22Rv1 (cell line): ENCODE measurements at regions not wholly inside any gene's neighbourhood (a gene's known extent, or its start where the extent isn't known, plus 50 kb on each side); places are given as distances from the start of the nearest gene placed in this dataset.

Experiments
- H3K27ac ChIP-seq: fragments of 450-650 bp; 2 replicates; pipeline ENCODE4 v1.5.1; 2017
- ZFX ChIP-seq: fragments of 450-650 bp; IDR thresholded peaks from 2 replicates; pipeline ENCODE4 v1.6.1; 2017; ENCODE audit warnings: antibody characterized with exemption, borderline replicate concordance
- TF ChIP-seq, protein P1 (sequence below): fragments of 450-650 bp; IDR thresholded peaks from 2 replicates; pipeline ENCODE4 v1.5.1; 2017; ENCODE audit warnings: mild to moderate bottlenecking

DNA sequence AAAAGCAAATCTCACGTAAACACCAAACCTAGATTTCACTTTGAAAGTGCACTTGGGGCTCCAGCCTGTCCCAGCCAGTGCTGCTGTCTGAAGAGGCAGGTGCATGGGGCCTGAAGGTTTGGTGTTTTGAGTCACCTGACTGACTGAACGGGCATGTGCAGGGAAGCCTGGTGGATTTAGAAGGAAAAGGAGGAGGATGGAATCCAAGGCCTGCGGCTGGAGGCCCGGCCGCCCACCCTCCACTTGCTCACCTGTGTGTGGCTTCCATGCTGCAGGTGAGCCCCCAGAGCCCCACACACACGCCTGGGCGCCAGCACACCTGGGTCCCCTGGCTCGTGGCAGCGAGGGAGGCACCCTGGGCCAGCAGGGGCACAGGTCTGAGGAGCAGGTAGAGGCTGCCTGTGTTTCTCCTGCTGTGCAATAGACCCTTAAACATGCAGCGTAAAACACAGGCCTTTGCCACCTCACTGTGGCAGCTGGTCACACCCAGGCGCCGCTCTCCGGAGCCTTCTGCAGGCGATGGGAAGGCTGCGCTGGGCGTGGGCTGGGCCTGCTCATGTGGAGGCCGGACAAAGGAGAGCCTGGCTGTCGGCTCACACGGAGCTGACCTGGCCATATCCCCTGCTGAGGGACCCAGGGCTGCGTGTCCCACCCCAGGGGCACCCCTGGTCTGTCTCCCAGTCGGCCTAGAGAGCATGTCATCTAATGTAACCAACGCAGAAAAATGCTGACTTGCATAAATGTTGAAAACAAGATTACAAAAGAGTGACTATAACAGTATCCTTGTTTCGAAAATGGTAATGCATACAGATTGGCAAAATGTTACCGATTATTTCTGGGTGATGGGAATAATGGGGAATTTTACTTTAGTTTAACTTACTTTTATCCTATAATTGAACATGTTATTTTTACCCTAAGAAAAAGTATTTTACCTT is 71.3 kb downstream of the TMEM18 start:
- H3K27ac ChIP-seq: no peak overlapping the region
- no peak for TF ChIP-seq ZFX
- TF ChIP-seq, protein P1, sequence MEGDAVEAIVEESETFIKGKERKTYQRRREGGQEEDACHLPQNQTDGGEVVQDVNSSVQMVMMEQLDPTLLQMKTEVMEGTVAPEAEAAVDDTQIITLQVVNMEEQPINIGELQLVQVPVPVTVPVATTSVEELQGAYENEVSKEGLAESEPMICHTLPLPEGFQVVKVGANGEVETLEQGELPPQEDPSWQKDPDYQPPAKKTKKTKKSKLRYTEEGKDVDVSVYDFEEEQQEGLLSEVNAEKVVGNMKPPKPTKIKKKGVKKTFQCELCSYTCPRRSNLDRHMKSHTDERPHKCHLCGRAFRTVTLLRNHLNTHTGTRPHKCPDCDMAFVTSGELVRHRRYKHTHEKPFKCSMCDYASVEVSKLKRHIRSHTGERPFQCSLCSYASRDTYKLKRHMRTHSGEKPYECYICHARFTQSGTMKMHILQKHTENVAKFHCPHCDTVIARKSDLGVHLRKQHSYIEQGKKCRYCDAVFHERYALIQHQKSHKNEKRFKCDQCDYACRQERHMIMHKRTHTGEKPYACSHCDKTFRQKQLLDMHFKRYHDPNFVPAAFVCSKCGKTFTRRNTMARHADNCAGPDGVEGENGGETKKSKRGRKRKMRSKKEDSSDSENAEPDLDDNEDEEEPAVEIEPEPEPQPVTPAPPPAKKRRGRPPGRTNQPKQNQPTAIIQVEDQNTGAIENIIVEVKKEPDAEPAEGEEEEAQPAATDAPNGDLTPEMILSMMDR: no peak

DNA sequence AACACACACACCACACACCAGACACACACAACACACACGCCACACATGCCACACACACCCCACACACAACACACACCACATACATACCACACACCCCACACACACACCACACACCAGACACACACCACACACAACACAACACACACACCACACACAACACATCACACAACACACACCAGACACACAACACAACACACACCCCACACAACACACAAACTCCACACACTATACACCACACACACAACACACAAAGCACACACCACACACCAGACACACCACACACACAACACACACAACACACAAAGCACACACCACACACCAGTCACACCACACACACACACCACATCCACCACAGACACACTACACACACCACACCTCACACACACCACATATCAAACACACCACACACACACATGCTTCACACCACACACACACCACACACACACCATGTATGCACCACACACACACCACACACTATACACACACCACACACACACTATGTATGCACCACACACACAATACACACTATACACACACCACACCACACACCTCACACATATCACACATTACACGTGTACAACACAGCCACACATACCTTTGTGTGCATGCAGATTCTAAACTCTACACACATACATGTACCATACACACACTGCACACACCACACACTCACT is 72.2 kb downstream of the TMEM18 start:
- TF ChIP-seq, protein P1: no peak
- TF ChIP-seq ZFX: no peak
- no peak overlapping the region for H3K27ac ChIP-seq

DNA sequence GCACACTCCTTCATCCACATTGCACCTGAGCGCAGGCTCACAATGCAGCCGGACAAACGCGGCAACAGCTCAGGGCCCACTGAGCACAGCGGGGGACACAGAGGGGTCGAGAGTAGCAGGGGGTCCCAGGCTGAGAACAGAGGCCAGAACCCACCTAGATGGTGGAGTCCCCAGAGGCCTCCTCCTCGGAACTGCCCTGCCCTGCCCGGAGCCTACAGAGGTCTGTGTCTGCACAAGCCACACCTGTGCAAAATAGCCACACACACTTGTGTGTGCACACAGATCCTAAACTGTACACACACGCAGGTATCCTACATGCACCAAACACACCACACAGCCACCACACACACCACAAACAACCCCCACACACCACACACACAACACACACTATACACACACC is 72.8 kb downstream of the TMEM18 start:
- TF ChIP-seq, protein P1: no peak
- TF ChIP-seq ZFX: no peak

DNA sequence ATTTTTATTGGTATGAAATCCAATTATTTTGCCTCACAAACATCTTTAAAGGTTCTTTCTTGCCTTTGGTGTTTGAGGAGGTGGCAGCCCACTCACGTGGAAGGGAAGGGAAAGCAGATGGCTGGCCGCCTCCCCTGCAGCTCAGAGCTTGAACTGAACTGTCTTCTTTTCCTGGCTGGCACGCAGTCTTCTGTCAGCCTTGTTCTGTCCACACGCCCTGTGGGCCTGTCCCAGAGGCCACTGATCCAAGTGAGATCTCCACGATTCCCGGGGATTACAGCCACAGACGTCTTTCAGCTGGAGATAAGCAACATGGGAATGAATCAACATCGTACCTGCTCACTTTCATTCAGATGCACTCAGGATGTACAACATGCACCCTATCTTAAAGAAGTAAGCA is 73.3 kb downstream of the TMEM18 start:
- H3K27ac ChIP-seq: no peak overlapping the region

More for the DNA sequence above, 72.8 kb downstream of the TMEM18 start:
- no peak overlapping the region for H3K27ac ChIP-seq

DNA sequence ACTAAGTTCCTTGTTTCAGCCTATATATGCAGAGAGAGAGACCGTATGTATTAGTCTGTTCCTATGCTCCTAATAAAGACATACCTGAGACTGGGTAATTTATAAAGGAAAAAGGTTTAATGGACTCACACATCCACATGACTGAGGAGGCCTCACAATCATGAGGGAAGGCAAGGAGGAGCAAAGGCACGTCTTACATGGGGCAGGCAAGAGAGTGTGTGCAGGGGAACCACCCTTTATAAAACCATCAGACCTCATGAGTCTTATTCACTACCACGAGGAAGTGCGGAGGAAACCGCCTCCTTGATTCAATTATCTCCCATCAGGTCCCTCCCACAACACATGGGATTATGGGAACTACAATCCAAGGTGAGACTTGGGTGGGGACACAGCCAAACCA is 73.8 kb downstream of the TMEM18 start:
- no peak overlapping the region for H3K27ac ChIP-seq
- TF ChIP-seq, protein P1: no peak
- no peak for TF ChIP-seq ZFX

More for the DNA sequence above, 73.3 kb downstream of the TMEM18 start:
- TF ChIP-seq ZFX: no peak
- TF ChIP-seq, protein P1: no peak

DNA sequence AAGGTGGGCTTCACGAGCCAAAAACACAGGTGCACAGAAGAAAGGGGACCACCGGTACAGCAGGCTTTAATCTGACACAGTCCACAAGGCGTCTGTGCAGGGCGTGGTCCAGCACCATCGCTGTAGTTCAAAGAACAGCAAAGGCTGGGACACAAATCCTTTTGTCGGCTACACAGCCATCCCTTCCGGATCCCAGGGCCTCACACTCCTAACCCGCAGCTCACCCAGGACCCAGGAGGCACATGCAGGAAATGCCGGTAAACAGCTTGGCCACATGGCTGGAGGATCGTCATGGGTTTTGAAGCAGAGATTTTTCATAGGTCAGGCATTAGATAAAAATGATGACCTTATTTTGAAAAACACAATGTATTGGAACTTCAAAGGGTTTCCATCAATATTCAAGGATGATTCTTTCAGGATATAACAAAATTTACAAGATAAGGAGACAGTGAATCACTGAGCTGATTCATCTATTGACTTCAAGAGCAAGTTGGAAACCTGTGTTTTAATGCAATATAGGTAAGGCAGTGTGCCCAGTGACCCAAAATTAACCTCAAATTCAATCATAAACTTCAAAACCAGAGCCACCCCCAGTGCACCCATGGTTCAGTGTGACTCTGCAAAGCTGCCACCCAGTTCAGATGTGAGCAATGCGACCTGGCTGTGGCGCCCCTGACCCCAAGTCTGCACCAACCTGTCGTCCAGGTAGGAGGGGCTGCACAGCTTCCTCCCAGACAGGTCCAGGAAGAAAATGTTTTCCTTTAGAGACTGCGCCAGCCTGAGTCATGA is 74.4 kb downstream of the TMEM18 start:
- no peak overlapping the region for H3K27ac ChIP-seq
- TF ChIP-seq, protein P1: no peak
- TF ChIP-seq ZFX: no peak
